Adrenal gland (tissue), 9 donors: ENCODE measurements at regions not wholly inside any gene's neighbourhood (a gene's known extent, or its start where the extent isn't known, plus 50 kb on each side); places are given as distances from the start of the nearest gene placed in this dataset.
A peak's percentile ranks its signal among the peaks of the same experiment; 100 is the strongest.

ENCODE experiments used
- DNase-seq, 7 donors: peaks; one replicate each; pipeline ENCODE4 v3.0.0-alpha.2; 2019 to 2020
- H3K27ac ChIP-seq, 5 donors: fragments of 200-600 bp; sonication (generic) in 4 of 5; 1 replicate in 3 of 5; 2 replicates in 2 of 5; pipeline versions ENCODE4 v1.5.1 to v1.8.0; 2016 to 2020; ENCODE audit warnings: mild to moderate bottlenecking in 1 of 5
- H3K27me3 ChIP-seq: fragments of 200-600 bp; 2 replicates; pipeline ENCODE4 v1.8.0; 2021
- H3K36me3 ChIP-seq, 2 donors: fragments of 200-600 bp; replicated peaks in 1 of 2; 1 replicate in 1 of 2; 2 replicates in 1 of 2; pipeline versions ENCODE4 v1.5.1 to v1.8.0; 2018 to 2022
- H3K4me1 ChIP-seq, 2 donors: fragments of 200-600 bp; replicated peaks in 1 of 2; 1 replicate in 1 of 2; 2 replicates in 1 of 2; pipeline versions ENCODE4 v1.5.1 to v1.8.0; 2018 to 2021
- H3K4me3 ChIP-seq, 4 donors: fragments of 200-600 bp; sonication (generic) in 3 of 4; one replicate each; pipeline ENCODE4 v1.5.1; 2016 to 2018
- H3K9me3 ChIP-seq, 3 donors: fragments of 200-600 bp; sonication (generic) in 1 of 3; replicated peaks in 1 of 3; 1 replicate in 2 of 3; 2 replicates in 1 of 3; pipeline versions ENCODE4 v1.5.1 to v1.8.0; 2016 to 2021
- POLR2A ChIP-seq, 2 donors: fragments of 450-650 bp; IDR thresholded peaks; one replicate each; pipeline ENCODE4 v1.6.1; 2017; ENCODE audit warnings: antibody characterized with exemption in 2 of 2, mild to moderate bottlenecking in 2 of 2, moderate library complexity in 1 of 2
- WGBS, 4 donors: extraction: QIAGEN DNeasy Blood & Tissue Kit in 2 of 4; methylation state at CpG; one replicate each; pipeline versions ENCODE4 v1.1.5 to v1.1.7; 2013 to 2017; 5-methylcytosine and 5-hydroxymethylcytosine counted together
- intact Hi-C, 2 donors: fragments of 100-400 bp; cut with DNase I; formaldehyde crosslinking; loops; one replicate each; pipeline versions ENCODE4 v1.14.1 to v1.15.0; 2022 to 2023
- TF ChIP-seq, protein P1 (sequence below), 6 experiments: fragments of 450-650 bp in 4 of 6; fragments of 200-600 bp in 2 of 6; sonication (generic) in 1 of 6; IDR thresholded peaks; 1 replicate in 5 of 6; 2 replicates in 1 of 6; pipeline versions ENCODE4 v1.5.1 to v1.8.0; 2016 to 2021; ENCODE audit warnings: antibody characterized with exemption in 6 of 6, mild to moderate bottlenecking in 2 of 6, moderate library complexity in 1 of 6
- donor health status: healthy with polysubstance abuse.
- donor health status: Bipolar disorder and iron deficiency.
- donor health status: DM: yes; HTN: yes; CAD: no.
- donor health status: DM: no; HTN: no; CAD: no.
- donor health status: DM: no; HTN: no; CAD: no.

DNA sequence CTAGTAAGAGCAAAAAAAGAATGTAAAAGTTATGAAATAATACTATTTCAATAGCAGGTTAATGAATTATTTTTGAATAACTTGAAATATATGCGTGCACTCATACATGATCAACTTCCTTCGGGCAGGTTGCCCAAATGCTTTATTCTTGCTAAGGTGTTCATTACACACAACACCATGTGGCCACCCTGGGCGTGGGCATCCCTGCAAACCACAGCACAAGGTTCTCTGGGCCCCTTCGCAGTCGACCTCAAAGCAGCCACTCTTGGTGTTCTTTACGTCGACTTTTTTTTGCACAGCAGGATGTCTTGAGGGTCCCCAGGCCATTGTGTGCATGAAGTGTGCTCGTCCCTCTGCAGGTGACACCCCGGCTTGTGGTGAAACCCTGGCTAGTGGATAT lies 300.7 kb upstream of the PITRM1 start:
- peaks cover 3 to 25% of the 10 kb centered on the region in 2 donors for H3K4me1 ChIP-seq
- TF ChIP-seq POLR2A (IDR thresholded peaks at IDR 0.05), result no peak
- TF ChIP-seq, protein P1, sequence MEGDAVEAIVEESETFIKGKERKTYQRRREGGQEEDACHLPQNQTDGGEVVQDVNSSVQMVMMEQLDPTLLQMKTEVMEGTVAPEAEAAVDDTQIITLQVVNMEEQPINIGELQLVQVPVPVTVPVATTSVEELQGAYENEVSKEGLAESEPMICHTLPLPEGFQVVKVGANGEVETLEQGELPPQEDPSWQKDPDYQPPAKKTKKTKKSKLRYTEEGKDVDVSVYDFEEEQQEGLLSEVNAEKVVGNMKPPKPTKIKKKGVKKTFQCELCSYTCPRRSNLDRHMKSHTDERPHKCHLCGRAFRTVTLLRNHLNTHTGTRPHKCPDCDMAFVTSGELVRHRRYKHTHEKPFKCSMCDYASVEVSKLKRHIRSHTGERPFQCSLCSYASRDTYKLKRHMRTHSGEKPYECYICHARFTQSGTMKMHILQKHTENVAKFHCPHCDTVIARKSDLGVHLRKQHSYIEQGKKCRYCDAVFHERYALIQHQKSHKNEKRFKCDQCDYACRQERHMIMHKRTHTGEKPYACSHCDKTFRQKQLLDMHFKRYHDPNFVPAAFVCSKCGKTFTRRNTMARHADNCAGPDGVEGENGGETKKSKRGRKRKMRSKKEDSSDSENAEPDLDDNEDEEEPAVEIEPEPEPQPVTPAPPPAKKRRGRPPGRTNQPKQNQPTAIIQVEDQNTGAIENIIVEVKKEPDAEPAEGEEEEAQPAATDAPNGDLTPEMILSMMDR (IDR thresholded peaks at IDR 0.05), result no peak
- intact Hi-C loops, result no loop called here
- H3K27ac ChIP-seq, result no peak overlapping the region
- no peaks in the 10 kb centered on the region for H3K27me3 ChIP-seq
- no peaks in the 10 kb centered on the region for H3K36me3 ChIP-seq
- no peaks in the 10 kb centered on the region for H3K9me3 ChIP-seq
- no peak overlapping the region for H3K4me3 ChIP-seq
- 86 to 92% (median 92%) methylated on average over 9 of the region's 9 CpGs for WGBS, 4 donors
- no peak for DNase-seq

GRCh38 chr10:3472287-3473051 lies 299.9 kb upstream of the PITRM1 start:
- Histone ChIP-seq H3K4me3 (peak overlapping the region in 1 of 4 donors; percentile 9), H3K36me3 (no peaks in the 10 kb centered on the region), H3K4me1 (peaks cover 8 to 25% of the 10 kb centered on the region in 2 donors), H3K27ac (peak overlapping the region in 4 of 5 donors; percentile 12 to 69 (median 66)), H3K9me3 (no peaks in the 10 kb centered on the region), H3K27me3 (no peaks in the 10 kb centered on the region)
- 48 to 60% (median 53%) methylated on average over 16 of the region's 16 CpGs for WGBS, 4 donors
- no peak for DNase-seq
- no peak for TF ChIP-seq POLR2A (IDR thresholded peaks at IDR 0.05)
- TF ChIP-seq, protein P1 (IDR thresholded peaks at IDR 0.05), result no peak
- intact Hi-C loops, result no loop called here

- DNase-seq, result no peak
- no peaks in the 10 kb centered on the region for H3K9me3 ChIP-seq
- intact Hi-C loops, result no loop called here
- TF ChIP-seq POLR2A (IDR thresholded peaks at IDR 0.05), result no peak
- TF ChIP-seq, protein P1 (IDR thresholded peaks at IDR 0.05), result no peak
- no peaks in the 10 kb centered on the region for H3K36me3 ChIP-seq
- WGBS, 4 donors, result 89 to 96% (median 92%) methylated on average over 7 to 8 of the region's 8 CpGs
- peaks cover 8 to 28% of the 10 kb centered on the region in 2 donors for H3K4me1 ChIP-seq
- H3K27ac ChIP-seq, result peak overlapping the region in 4 of 5 donors; percentile 12 to 69 (median 66)
- no peak overlapping the region for H3K4me3 ChIP-seq
- H3K27me3 ChIP-seq, result no peaks in the 10 kb centered on the region
Observed at GRCh38 chr10:3471927-3472286, 299.3 kb upstream of the PITRM1 start.

- H3K27ac ChIP-seq, result peak overlapping the region in 3 of 5 donors; percentile 64 to 69 (median 67)
Observed at GRCh38 chr10:3471472-3471871, 298.9 kb upstream of the PITRM1 start.

More at GRCh38 chr10:3471472-3471871, 298.9 kb upstream of the PITRM1 start:
- H3K9me3 ChIP-seq, result no peaks in the 10 kb centered on the region
- WGBS, 4 donors, result 71 to 78% (median 76%) methylated on average over 10 of the region's 10 CpGs
- H3K27me3 ChIP-seq, result no peaks in the 10 kb centered on the region
- H3K36me3 ChIP-seq, result no peaks in the 10 kb centered on the region
- H3K4me3 ChIP-seq, result no peak overlapping the region
- TF ChIP-seq, protein P1 (IDR thresholded peaks at IDR 0.05), result no peak
- no peak for TF ChIP-seq POLR2A (IDR thresholded peaks at IDR 0.05)
- intact Hi-C loops, result no loop called here
- peaks cover 8 to 32% of the 10 kb centered on the region in 2 donors for H3K4me1 ChIP-seq
- no peak for DNase-seq
